Astrocyte (in vitro differentiated cells and primary cell): ENCODE measurements at regions not wholly inside any gene's neighbourhood (a gene's known extent, or its start where the extent isn't known, plus 50 kb on each side); places are given as distances from the start of the nearest gene placed in this dataset.

Experiments
- EZH2 ChIP-seq: IDR thresholded peaks from 2 replicates; pipeline ENCODE4 v1.6.1; 2012; ENCODE audit warnings: mild to moderate bottlenecking, low read length, inconsistent platforms; ENCODE audit not compliant: insufficient read depth
- TF ChIP-seq, protein P1 (sequence below): IDR thresholded peaks from 2 replicates; pipeline ENCODE4 v1.5.1; 2011; ENCODE audit warnings: low read depth, mild to moderate bottlenecking, inconsistent platforms, low read length, moderate library complexity; ENCODE audit not compliant: insufficient read depth

DNA sequence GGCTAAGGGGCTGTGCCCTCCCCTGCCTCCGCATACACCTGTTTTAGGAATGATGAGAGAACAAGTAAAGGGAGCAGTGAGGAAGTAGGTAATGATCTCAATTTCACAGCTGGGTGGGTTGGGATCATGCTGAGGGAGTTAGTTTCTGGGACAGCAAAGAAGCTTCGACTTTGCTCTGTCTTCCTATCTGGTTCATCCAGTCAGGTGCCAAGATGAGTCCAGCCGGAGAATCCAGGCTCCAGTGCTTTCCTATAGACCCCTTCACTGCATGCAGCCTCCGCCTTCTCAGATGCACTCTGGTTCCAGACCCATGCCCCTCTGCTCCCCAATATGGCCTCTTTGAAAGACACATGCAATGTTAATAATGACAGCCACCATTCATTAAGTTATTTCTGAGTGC is 119.1 kb upstream of the NCAM1 start:
- TF ChIP-seq, protein P1, sequence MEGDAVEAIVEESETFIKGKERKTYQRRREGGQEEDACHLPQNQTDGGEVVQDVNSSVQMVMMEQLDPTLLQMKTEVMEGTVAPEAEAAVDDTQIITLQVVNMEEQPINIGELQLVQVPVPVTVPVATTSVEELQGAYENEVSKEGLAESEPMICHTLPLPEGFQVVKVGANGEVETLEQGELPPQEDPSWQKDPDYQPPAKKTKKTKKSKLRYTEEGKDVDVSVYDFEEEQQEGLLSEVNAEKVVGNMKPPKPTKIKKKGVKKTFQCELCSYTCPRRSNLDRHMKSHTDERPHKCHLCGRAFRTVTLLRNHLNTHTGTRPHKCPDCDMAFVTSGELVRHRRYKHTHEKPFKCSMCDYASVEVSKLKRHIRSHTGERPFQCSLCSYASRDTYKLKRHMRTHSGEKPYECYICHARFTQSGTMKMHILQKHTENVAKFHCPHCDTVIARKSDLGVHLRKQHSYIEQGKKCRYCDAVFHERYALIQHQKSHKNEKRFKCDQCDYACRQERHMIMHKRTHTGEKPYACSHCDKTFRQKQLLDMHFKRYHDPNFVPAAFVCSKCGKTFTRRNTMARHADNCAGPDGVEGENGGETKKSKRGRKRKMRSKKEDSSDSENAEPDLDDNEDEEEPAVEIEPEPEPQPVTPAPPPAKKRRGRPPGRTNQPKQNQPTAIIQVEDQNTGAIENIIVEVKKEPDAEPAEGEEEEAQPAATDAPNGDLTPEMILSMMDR: no peak
- TF ChIP-seq EZH2: no peak
